CD14-positive monocyte (primary cell): ENCODE measurements at regions not wholly inside any gene's neighbourhood (a gene's known extent, or its start where the extent isn't known, plus 50 kb on each side); places are given as distances from the start of the nearest gene placed in this dataset.

Source experiments
- DNase-seq, 3 donors: peaks; one replicate each; pipeline ENCODE4 v3.0.0-alpha.2; 2011 to 2022
- H2AFZ ChIP-seq: 2 replicates; pipeline ENCODE4 v1.6.0; 2012; ENCODE audit warnings: mild to moderate bottlenecking, low read depth, low read length, inconsistent platforms; ENCODE audit not compliant: insufficient read depth, poor library complexity, severe bottlenecking
- H3K27ac ChIP-seq, 2 donors: 1 replicate in 1 of 2; 2 replicates in 1 of 2; pipeline ENCODE4 v1.5.1; 2012 to 2013; ENCODE audit warnings: low read length in 2 of 2, control low read depth in 1 of 2, inconsistent platforms in 1 of 2, low read depth in 1 of 2, mild to moderate bottlenecking in 1 of 2
- H3K27me3 ChIP-seq, 2 donors: one replicate each; pipeline versions ENCODE4 v1.6.0 to v1.6.1; 2011 to 2013; ENCODE audit warnings: low read length in 2 of 2; ENCODE audit not compliant: control insufficient read depth in 2 of 2, insufficient read depth in 2 of 2
- H3K36me3 ChIP-seq, 2 donors: replicated peaks in 1 of 2; 1 replicate in 1 of 2; 2 replicates in 1 of 2; pipeline versions ENCODE4 v1.5.1 to v1.6.1; 2012 to 2013; ENCODE audit warnings: low read length in 2 of 2, control low read depth in 1 of 2, inconsistent platforms in 1 of 2, mild to moderate bottlenecking in 1 of 2; ENCODE audit not compliant: insufficient read depth in 2 of 2, control insufficient read depth in 1 of 2
- H3K4me1 ChIP-seq, 2 donors: 1 replicate in 1 of 2; 2 replicates in 1 of 2; pipeline versions ENCODE4 v1.5.1 to v1.6.1; 2012 to 2013; ENCODE audit warnings: low read length in 2 of 2, control low read depth in 1 of 2, inconsistent platforms in 1 of 2, mild to moderate bottlenecking in 1 of 2, moderate library complexity in 1 of 2; ENCODE audit not compliant: insufficient read depth in 2 of 2, control insufficient read depth in 1 of 2
- H3K4me2 ChIP-seq: replicated peaks from 2 replicates; pipeline ENCODE3; 2012; ENCODE audit warnings: low read length, moderate library complexity, mild to moderate bottlenecking; ENCODE audit not compliant: poor library complexity, severe bottlenecking; ENCODE audit errors: extremely low read depth
- H3K4me3 ChIP-seq, 3 experiments: fragments of 200-600 bp in 1 of 3; sonication (generic) in 1 of 3; replicated peaks in 1 of 3; 1 replicate in 2 of 3; 2 replicates in 1 of 3; pipeline ENCODE4 v1.5.1; 2011 to 2013; ENCODE audit warnings: low read length in 3 of 3, mild to moderate bottlenecking in 3 of 3, control low read depth in 2 of 3, low read depth in 2 of 3, inconsistent platforms in 1 of 3, moderate library complexity in 1 of 3
- H3K79me2 ChIP-seq: 2 replicates; pipeline ENCODE4 v1.6.0; 2012; ENCODE audit warnings: mild to moderate bottlenecking, control low read depth, inconsistent platforms, low read length, moderate library complexity; ENCODE audit not compliant: insufficient read depth
- H3K9ac ChIP-seq: 2 replicates; pipeline ENCODE4 v1.6.0; 2017; ENCODE audit warnings: low read length, mild to moderate bottlenecking; ENCODE audit not compliant: insufficient read depth, poor library complexity, severe bottlenecking
- H3K9me3 ChIP-seq, 2 donors: replicated peaks in 1 of 2; 1 replicate in 1 of 2; 2 replicates in 1 of 2; pipeline versions ENCODE4 v1.5.1 to v1.6.1; 2012 to 2013; ENCODE audit warnings: low read length in 2 of 2, control low read depth in 1 of 2; ENCODE audit not compliant: control insufficient read depth in 1 of 2, insufficient read depth in 1 of 2
- H4K20me1 ChIP-seq: 2 replicates; pipeline ENCODE4 v1.6.0; 2012; ENCODE audit warnings: mild to moderate bottlenecking, low read length, control low read depth, moderate library complexity; ENCODE audit not compliant: insufficient read depth
- H3K27ac Mint-ChIP-seq, 7 donors: one replicate each; pipeline ENCODE4 v1.8.0; 2020; ENCODE audit warnings: mild to moderate bottlenecking in 7 of 7, mixed read lengths in 7 of 7, moderate library complexity in 6 of 7, inconsistent platforms in 2 of 7
- H3K27me3 Mint-ChIP-seq, 3 donors: one replicate each; pipeline ENCODE4 v1.8.0; 2021 to 2022; ENCODE audit warnings: low read depth in 3 of 3, mild to moderate bottlenecking in 3 of 3, mixed read lengths in 3 of 3, moderate library complexity in 3 of 3, inconsistent platforms in 1 of 3
- H3K36me3 Mint-ChIP-seq, 2 donors: one replicate each; pipeline ENCODE4 v1.8.0; 2020; ENCODE audit warnings: mixed read lengths in 2 of 2, inconsistent platforms in 1 of 2, mild to moderate bottlenecking in 1 of 2
- H3K4me1 Mint-ChIP-seq: one replicate; pipeline ENCODE4 v1.8.0; 2020; ENCODE audit warnings: mild to moderate bottlenecking, mixed read lengths
- H3K4me3 Mint-ChIP-seq, 2 donors: one replicate each; pipeline ENCODE4 v1.8.0; 2020; ENCODE audit warnings: mild to moderate bottlenecking in 2 of 2, mixed read lengths in 2 of 2, moderate library complexity in 1 of 2
- H3K9me3 Mint-ChIP-seq, 7 donors: one replicate each; pipeline ENCODE4 v1.8.0; 2020 to 2022; ENCODE audit warnings: mixed read lengths in 7 of 7, mild to moderate bottlenecking in 6 of 7, moderate library complexity in 6 of 7, inconsistent platforms in 2 of 7
- CTCF ChIP-seq: fragments of 200-600 bp; IDR thresholded peaks from one replicate; pipeline ENCODE4 v1.8.0; 2022; ENCODE audit warnings: antibody characterized with exemption, mild to moderate bottlenecking
- WGBS: methylation state at CpG from one replicate; pipeline ENCODE4 v1.1.5; 2013; ENCODE audit warnings: missing lambda C conversion rate; ENCODE audit not compliant: insufficient coverage; 5-methylcytosine and 5-hydroxymethylcytosine counted together
- intact Hi-C, 2 donors: fragments of 100-400 bp; cut with micrococcal nuclease; formaldehyde crosslinking; loops; one replicate each; pipeline versions ENCODE4 v1.15.0 to v1.15.1; 2023

- Histone ChIP-seq H4K20me1 (no peaks in the 10 kb centered on the region), H3K4me3 (no peak overlapping the region), H3K4me2 (no peak overlapping the region), H3K9me3 (peaks cover 18 to 27% of the 10 kb centered on the region in 2 donors), H3K27me3 (no peaks in the 10 kb centered on the region), H3K9ac (no peak overlapping the region), H2AFZ (no peak overlapping the region), H3K4me1 (no peaks in the 10 kb centered on the region), H3K79me2 (no peaks in the 10 kb centered on the region), H3K36me3 (no peaks in the 10 kb centered on the region), H3K27ac (no peak overlapping the region)
- H3K4me3 Mint-ChIP-seq = no peak overlapping the region
- no peaks in the 10 kb centered on the region for H3K36me3 Mint-ChIP-seq
- intact Hi-C loops = no loop called here
- no peak overlapping the region for H3K27ac Mint-ChIP-seq
- peaks cover 0 to 1% (median 0%) of the 10 kb centered on the region in 3 donors for H3K27me3 Mint-ChIP-seq
- H3K4me1 Mint-ChIP-seq = no peaks in the 10 kb centered on the region
- peaks cover 3 to 26% (median 12%) of the 10 kb centered on the region in 7 donors for H3K9me3 Mint-ChIP-seq
- DNase-seq = no peak
- TF ChIP-seq CTCF = no peak
These were observed 200.3 kb downstream of the ICE1 start for GRCh38 chr5:5622806-5623205.

- H3K79me2 ChIP-seq = no peaks in the 10 kb centered on the region
- H3K27me3 ChIP-seq = no peaks in the 10 kb centered on the region
- H3K36me3 ChIP-seq = no peaks in the 10 kb centered on the region
- no peak overlapping the region for H3K27ac Mint-ChIP-seq
- H3K9me3 Mint-ChIP-seq = peaks cover 3 to 20% (median 9%) of the 10 kb centered on the region in 7 donors
- no peak overlapping the region for H3K9ac ChIP-seq
- peaks cover 0 to 1% (median 0%) of the 10 kb centered on the region in 3 donors for H3K27me3 Mint-ChIP-seq
- no peak overlapping the region for H3K4me3 Mint-ChIP-seq
- H3K4me1 Mint-ChIP-seq = no peaks in the 10 kb centered on the region
- no peak for DNase-seq
- H2AFZ ChIP-seq = no peak overlapping the region
- no peak overlapping the region for H3K27ac ChIP-seq
- 96% methylated on average over 3 of the region's 3 CpGs for WGBS
- H4K20me1 ChIP-seq = no peaks in the 10 kb centered on the region
- peaks cover 12 to 18% of the 10 kb centered on the region in 2 donors for H3K9me3 ChIP-seq
- no peaks in the 10 kb centered on the region for H3K4me1 ChIP-seq
- no peak overlapping the region for H3K4me2 ChIP-seq
- H3K36me3 Mint-ChIP-seq = no peaks in the 10 kb centered on the region
- no peak overlapping the region for H3K4me3 ChIP-seq
- intact Hi-C loops = no loop called here
- TF ChIP-seq CTCF = no peak
These were observed 197.1 kb downstream of the ICE1 start for GRCh38 chr5:5619546-5619945.
